NT2/D1 (cell line): ENCODE measurements at regions not wholly inside any gene's neighbourhood (a gene's known extent, or its start where the extent isn't known, plus 50 kb on each side); places are given as distances from the start of the nearest gene placed in this dataset.

Source experiments
- SUZ12 ChIP-seq: IDR thresholded peaks from 2 replicates; pipeline ENCODE4 v1.6.1; 2011; ENCODE audit not compliant: insufficient read length, insufficient read depth; ENCODE audit errors: extremely low read depth
- YY1 ChIP-seq: IDR thresholded peaks from 2 replicates; pipeline ENCODE4 v1.6.1; 2011; ENCODE audit not compliant: insufficient read length, insufficient read depth
- ZNF274 ChIP-seq: IDR thresholded peaks from 2 replicates; pipeline ENCODE4 v1.6.1; 2011; ENCODE audit warnings: mild to moderate bottlenecking, low read depth, low read length

DNA sequence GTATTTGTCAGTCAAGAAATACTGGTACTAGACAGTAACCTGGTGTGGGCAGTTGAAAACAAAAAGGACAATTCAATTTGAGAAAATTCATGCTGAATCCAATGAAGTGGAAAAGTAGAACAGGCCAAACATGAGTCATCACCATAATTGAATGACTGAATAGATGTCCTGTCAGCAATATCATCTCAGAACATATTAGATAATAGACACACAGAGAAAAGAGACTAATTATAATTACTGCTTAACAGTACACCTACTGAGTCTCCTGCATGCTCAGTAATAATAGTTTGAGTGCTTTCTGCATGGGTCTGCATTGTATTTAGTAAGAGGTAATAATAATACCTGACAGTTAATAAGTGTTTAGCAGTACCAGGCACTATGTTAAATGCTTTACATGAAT lies 138.6 kb upstream of the ZC3H15 start:
- TF ChIP-seq ZNF274 (no peak), YY1 (no peak), SUZ12 (no peak)
